SK-N-SH (cell line): ENCODE measurements at regions not wholly inside any gene's neighbourhood (a gene's known extent, or its start where the extent isn't known, plus 50 kb on each side); places are given as distances from the start of the nearest gene placed in this dataset.

Experiments used
- CTCF ChIA-PET: fragments of 300-600, 350-600 bp; formaldehyde crosslinking; extraction: SDS; loops from one replicate; lab custom pipeline; 2021; lab: Yijun Ruan, JAX
- POLR2A ChIA-PET: fragments of 350-600 bp; sonication (Branson Sonifier 250); formaldehyde crosslinking; extraction: SDS; loops from one replicate; lab custom pipeline; 2020; ENCODE audit warnings: antibody characterized with exemption, inconsistent platforms; lab: Yijun Ruan, JAX
- DNase-seq: peaks from one replicate; pipeline ENCODE4 v3.0.0; 2012
- H2AFZ ChIP-seq: fragments of 200-600 bp; sonication (generic); 2 replicates; pipeline ENCODE4 v1.8.1; 2016; ENCODE audit warnings: antibody characterized with exemption, mild to moderate bottlenecking, low read depth
- H3F3A ChIP-seq: fragments of 200-600 bp; sonication (generic); replicated peaks from 2 replicates; pipeline ENCODE3; 2016; ENCODE audit warnings: antibody characterized with exemption, mild to moderate bottlenecking; ENCODE audit not compliant: insufficient read depth
- H3K27ac ChIP-seq, 2 experiments: fragments of 200-500 bp in 1 of 2; fragments of 200-600 bp in 1 of 2; sonication (Bioruptor generic) in 1 of 2; sonication (generic), shearing (Covaris generic) in 1 of 2; 2 replicates each; pipeline versions ENCODE4 v1.5.1 to v1.6.1; 2014 to 2016; ENCODE audit warnings: low read depth in 2 of 2, inconsistent platforms in 1 of 2, low read length in 1 of 2, mild to moderate bottlenecking in 1 of 2, mixed read lengths in 1 of 2
- H3K27me3 ChIP-seq: fragments of 200-600 bp; sonication (generic), shearing (Covaris generic); 2 replicates; pipeline ENCODE4 v1.6.1; 2016; ENCODE audit warnings: mixed run types; ENCODE audit not compliant: insufficient read depth
- H3K36me3 ChIP-seq, 2 experiments: fragments of 200-500 bp in 1 of 2; fragments of 200-600 bp in 1 of 2; sonication (Bioruptor generic) in 1 of 2; sonication (generic) in 1 of 2; replicated peaks in 1 of 2; 2 replicates each; pipeline versions ENCODE3 to v1.5.1; 2014 to 2016; ENCODE audit warnings: low read length in 1 of 2, mild to moderate bottlenecking in 1 of 2; ENCODE audit not compliant: insufficient read depth in 2 of 2, control insufficient read depth in 1 of 2
- H3K4me1 ChIP-seq, 2 experiments: fragments of 200-500 bp in 1 of 2; fragments of 200-600 bp in 1 of 2; sonication (Bioruptor generic) in 1 of 2; sonication (generic), shearing (Covaris generic) in 1 of 2; 2 replicates each; pipeline versions ENCODE4 v1.5.1 to v1.6.1; 2014 to 2016; ENCODE audit warnings: low read depth in 1 of 2, low read length in 1 of 2, mixed run types in 1 of 2; ENCODE audit not compliant: insufficient read depth in 2 of 2, control insufficient read depth in 1 of 2
- H3K4me2 ChIP-seq: fragments of 200-600 bp; sonication (generic), shearing (Covaris generic); 2 replicates; pipeline ENCODE4 v1.6.1; 2017; ENCODE audit warnings: mixed run types
- H3K4me3 ChIP-seq, 2 experiments: fragments of 200-500 bp in 1 of 2; fragments of 200-600 bp in 1 of 2; sonication (Bioruptor generic) in 1 of 2; sonication (generic), shearing (Covaris generic) in 1 of 2; 2 replicates each; pipeline versions ENCODE4 v1.5.1 to v1.8.1; 2014 to 2016; ENCODE audit warnings: low read depth in 2 of 2, inconsistent platforms in 1 of 2, low read length in 1 of 2, mild to moderate bottlenecking in 1 of 2, mixed read lengths in 1 of 2, moderate library complexity in 1 of 2
- H3K79me2 ChIP-seq: fragments of 200-600 bp; sonication (generic); 2 replicates; pipeline ENCODE4 v1.8.1; 2017; ENCODE audit warnings: mild to moderate bottlenecking; ENCODE audit not compliant: insufficient read depth
- H3K9ac ChIP-seq: fragments of 200-600 bp; sonication (generic); 2 replicates; pipeline ENCODE4 v1.6.1; 2017; ENCODE audit warnings: mixed run types
- H3K9me2 ChIP-seq: fragments of 200-600 bp; sonication (generic); 2 replicates; pipeline ENCODE4 v1.6.1; 2017; ENCODE audit warnings: mixed run types
- H3K9me3 ChIP-seq: fragments of 200-600 bp; sonication (generic); 2 replicates; pipeline ENCODE4 v1.6.1; 2017; ENCODE audit warnings: mixed run types, mild to moderate bottlenecking, moderate library complexity
- H4K20me1 ChIP-seq: fragments of 200-600 bp; sonication (generic); 2 replicates; pipeline ENCODE4 v1.6.1; 2017; ENCODE audit warnings: mild to moderate bottlenecking, mixed run types; ENCODE audit not compliant: insufficient read depth
- CHD2 ChIP-seq: fragments of 150-350 bp; IDR thresholded peaks from 2 replicates; pipeline ENCODE4 v1.6.1; 2018; ENCODE audit warnings: low read length; ENCODE audit not compliant: partially characterized antibody
- CTCF ChIP-seq: fragments of 200-600 bp; sonication (generic); IDR thresholded peaks from 2 replicates; pipeline ENCODE4 v1.6.1; 2017; ENCODE audit warnings: antibody characterized with exemption, mild to moderate bottlenecking, moderate library complexity
- ELF1 ChIP-seq: IDR thresholded peaks from 2 replicates; pipeline ENCODE4 v1.4.0; 2012
- EZH2phosphoT487 ChIP-seq: fragments of 200-600 bp; sonication (generic); IDR thresholded peaks from 2 replicates; pipeline ENCODE4 v1.6.1; 2017; ENCODE audit warnings: low read depth, mixed run types, mild to moderate bottlenecking, antibody characterized with exemption, moderate library complexity, borderline replicate concordance
- FOXM1 ChIP-seq: IDR thresholded peaks from 2 replicates; pipeline ENCODE4 v1.4.0; 2012; ENCODE audit warnings: low read depth, mild to moderate bottlenecking
- GABPA ChIP-seq: IDR thresholded peaks from 2 replicates; pipeline ENCODE4 v1.4.0; 2012; ENCODE audit warnings: low read depth, mild to moderate bottlenecking
- GATA2 ChIP-seq: sonication (generic); formaldehyde crosslinking; IDR thresholded peaks from 2 replicates; pipeline ENCODE4 v1.5.0; 2020; ENCODE audit warnings: mild to moderate bottlenecking, missing genetic modification reagents
- MXI1 ChIP-seq: IDR thresholded peaks from 2 replicates; pipeline ENCODE4 v1.6.1; 2012; ENCODE audit warnings: mild to moderate bottlenecking, low read depth, low read length, improper control_type of control experiment
- NRF1 ChIP-seq: IDR thresholded peaks from 2 replicates; pipeline ENCODE4 v1.6.1; 2012; ENCODE audit warnings: low read depth, mild to moderate bottlenecking, low read length
- PBX3 ChIP-seq: IDR thresholded peaks from 2 replicates; pipeline ENCODE4; 2012
- POLR2AphosphoS5 ChIP-seq: IDR thresholded peaks from 2 replicates; pipeline ENCODE4 v1.6.1; 2012; ENCODE audit warnings: low read depth, low read length
- RCOR1 ChIP-seq: fragments of 150-350 bp; IDR thresholded peaks from 2 replicates; pipeline ENCODE4 v1.6.1; 2017; ENCODE audit warnings: antibody characterized with exemption, low read length
- RFX5 ChIP-seq: IDR thresholded peaks from 2 replicates; pipeline ENCODE4 v1.6.1; 2012; ENCODE audit warnings: mild to moderate bottlenecking, improper control_type of control experiment, low read length
- RXRA ChIP-seq: IDR thresholded peaks from 2 replicates; pipeline ENCODE4 v1.4.0; 2012; ENCODE audit warnings: low read depth, mild to moderate bottlenecking, borderline replicate concordance
- SIN3A ChIP-seq: IDR thresholded peaks from 2 replicates; pipeline ENCODE4 v1.6.1; 2012; ENCODE audit warnings: low read depth, mild to moderate bottlenecking, low read length, moderate library complexity, borderline replicate concordance
- SMC3 ChIP-seq: IDR thresholded peaks from 2 replicates; pipeline ENCODE4 v1.6.1; 2012; ENCODE audit warnings: low read depth, low read length, improper control_type of control experiment
- whole genome bisulfite sequencing: methylation state at CpG from one replicate; pipeline ENCODE4 v1.1.6; 2017; ENCODE audit warnings: low lambda C conversion rate; 5-methylcytosine and 5-hydroxymethylcytosine counted together
- TF ChIP-seq, protein P1 (sequence below): fragments of 150-350 bp; IDR thresholded peaks from 2 replicates; pipeline ENCODE4 v1.6.1; 2016; ENCODE audit warnings: mild to moderate bottlenecking, low read depth, low read length
- TF ChIP-seq, protein P2 (sequence below): IDR thresholded peaks from 2 replicates; pipeline ENCODE4 v1.4.0; 2012; ENCODE audit warnings: low read depth, borderline replicate concordance

DNA sequence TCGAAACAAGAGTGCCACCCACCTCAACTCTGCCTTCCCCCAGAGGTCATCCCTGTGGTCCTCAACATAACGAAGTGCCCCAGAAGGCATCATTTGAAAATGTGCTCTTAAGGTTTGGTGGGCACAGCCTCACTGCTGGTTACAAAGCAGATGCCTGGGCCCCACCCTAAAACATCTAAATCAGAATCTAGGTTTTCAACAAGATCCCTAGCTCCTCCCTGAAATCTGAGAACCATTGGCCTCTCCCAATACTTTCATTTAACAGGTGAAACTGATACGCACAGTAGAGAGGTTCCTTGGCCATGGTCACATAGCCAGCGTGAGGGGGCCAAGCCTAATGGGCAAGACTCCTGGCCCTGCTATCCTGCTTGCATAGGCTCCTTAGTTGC lies 376.2 kb upstream of the CLINT1 start:
- H3F3A ChIP-seq = no peaks in the 10 kb centered on the region
- DNase-seq = no peak
- POLR2A ChIA-PET = no interaction called here
- 43% methylated on average over 4 of the region's 4 CpGs for WGBS
- no peaks in the 10 kb centered on the region for H3K79me2 ChIP-seq
- no peaks in the 10 kb centered on the region for H4K20me1 ChIP-seq
- H3K9me3 ChIP-seq = no peaks in the 10 kb centered on the region
- no peak for TF ChIP-seq CTCF
- TF ChIP-seq NRF1 = no peak
- no peak for TF ChIP-seq ELF1
- TF ChIP-seq SMC3 = no peak
- no peak for TF ChIP-seq GABPA
- no peak for TF ChIP-seq CHD2
- no peak for TF ChIP-seq SIN3A
- TF ChIP-seq GATA2 = no peak
- TF ChIP-seq FOXM1 = no peak
- TF ChIP-seq RXRA = no peak
- no peak for TF ChIP-seq MXI1
- TF ChIP-seq RCOR1 = no peak
- no peak for TF ChIP-seq PBX3
- no peak overlapping the region for H3K4me2 ChIP-seq
- no peaks in the 10 kb centered on the region for H3K9me2 ChIP-seq
- no peaks in the 10 kb centered on the region for H3K4me1 ChIP-seq
- no peaks in the 10 kb centered on the region for H3K27me3 ChIP-seq
- H3K4me3 ChIP-seq = no peak overlapping the region
- CTCF ChIA-PET = no interaction called here
- no peak overlapping the region for H2AFZ ChIP-seq
- no peak overlapping the region for H3K9ac ChIP-seq
- no peaks in the 10 kb centered on the region for H3K36me3 ChIP-seq
- H3K27ac ChIP-seq = no peak overlapping the region

DNA sequence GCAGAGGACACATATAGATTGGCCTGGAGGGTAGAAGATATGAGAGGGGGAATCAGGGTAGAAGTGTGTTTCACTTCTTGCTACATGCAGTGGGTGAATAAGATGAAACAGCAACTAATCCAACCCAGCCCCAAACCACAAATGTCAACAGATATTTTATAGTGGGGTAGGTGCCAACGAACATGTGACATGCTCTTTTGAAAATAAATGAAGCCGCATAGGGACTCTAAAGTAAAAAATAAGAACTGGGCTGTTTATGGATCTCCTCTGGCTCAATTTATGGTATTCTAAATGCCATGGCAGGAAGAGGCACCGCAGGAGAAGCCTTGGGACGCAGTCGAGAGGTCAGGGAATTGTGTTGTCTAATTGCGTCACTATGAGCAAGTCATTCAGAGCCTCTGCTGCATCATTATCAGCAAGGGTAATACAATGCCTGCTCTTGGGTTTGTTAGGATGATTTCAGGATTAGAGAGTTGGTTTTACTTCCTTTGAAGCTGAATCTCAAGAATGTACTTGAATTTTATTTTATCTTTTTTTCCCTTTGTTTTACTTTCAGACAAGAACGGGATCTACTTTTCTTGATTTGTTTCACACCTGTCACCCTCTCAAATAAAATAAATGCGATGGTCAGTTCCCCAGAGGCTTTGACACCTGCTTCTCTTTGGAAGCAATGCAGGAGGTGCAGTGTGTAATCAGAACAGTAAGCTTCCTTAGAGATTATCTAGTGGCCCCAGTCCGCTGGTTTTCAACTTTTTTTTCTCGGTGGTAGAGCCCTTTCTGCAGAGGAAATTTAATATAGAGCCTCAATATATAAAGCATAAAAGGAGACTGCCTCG lies 375.6 kb upstream of the CLINT1 start:
- H3K4me2 ChIP-seq = no peak overlapping the region
- no peak for TF ChIP-seq RFX5
- TF ChIP-seq SMC3 = no peak
- TF ChIP-seq RXRA = no peak
- TF ChIP-seq, protein P1, sequence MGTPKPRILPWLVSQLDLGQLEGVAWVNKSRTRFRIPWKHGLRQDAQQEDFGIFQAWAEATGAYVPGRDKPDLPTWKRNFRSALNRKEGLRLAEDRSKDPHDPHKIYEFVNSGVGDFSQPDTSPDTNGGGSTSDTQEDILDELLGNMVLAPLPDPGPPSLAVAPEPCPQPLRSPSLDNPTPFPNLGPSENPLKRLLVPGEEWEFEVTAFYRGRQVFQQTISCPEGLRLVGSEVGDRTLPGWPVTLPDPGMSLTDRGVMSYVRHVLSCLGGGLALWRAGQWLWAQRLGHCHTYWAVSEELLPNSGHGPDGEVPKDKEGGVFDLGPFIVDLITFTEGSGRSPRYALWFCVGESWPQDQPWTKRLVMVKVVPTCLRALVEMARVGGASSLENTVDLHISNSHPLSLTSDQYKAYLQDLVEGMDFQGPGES = no peak
- no peak for TF ChIP-seq CTCF
- TF ChIP-seq, protein P2, sequence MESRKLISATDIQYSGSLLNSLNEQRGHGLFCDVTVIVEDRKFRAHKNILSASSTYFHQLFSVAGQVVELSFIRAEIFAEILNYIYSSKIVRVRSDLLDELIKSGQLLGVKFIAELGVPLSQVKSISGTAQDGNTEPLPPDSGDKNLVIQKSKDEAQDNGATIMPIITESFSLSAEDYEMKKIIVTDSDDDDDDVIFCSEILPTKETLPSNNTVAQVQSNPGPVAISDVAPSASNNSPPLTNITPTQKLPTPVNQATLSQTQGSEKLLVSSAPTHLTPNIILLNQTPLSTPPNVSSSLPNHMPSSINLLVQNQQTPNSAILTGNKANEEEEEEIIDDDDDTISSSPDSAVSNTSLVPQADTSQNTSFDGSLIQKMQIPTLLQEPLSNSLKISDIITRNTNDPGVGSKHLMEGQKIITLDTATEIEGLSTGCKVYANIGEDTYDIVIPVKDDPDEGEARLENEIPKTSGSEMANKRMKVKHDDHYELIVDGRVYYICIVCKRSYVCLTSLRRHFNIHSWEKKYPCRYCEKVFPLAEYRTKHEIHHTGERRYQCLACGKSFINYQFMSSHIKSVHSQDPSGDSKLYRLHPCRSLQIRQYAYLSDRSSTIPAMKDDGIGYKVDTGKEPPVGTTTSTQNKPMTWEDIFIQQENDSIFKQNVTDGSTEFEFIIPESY = no peak
- TF ChIP-seq EZH2phosphoT487 = no peak
- no peak for TF ChIP-seq POLR2AphosphoS5

More for the DNA sequence above, 375.6 kb upstream of the CLINT1 start:
- no peak for DNase-seq
- no peaks in the 10 kb centered on the region for H3K36me3 ChIP-seq
- H4K20me1 ChIP-seq = no peaks in the 10 kb centered on the region
- no peak overlapping the region for H3K4me3 ChIP-seq
- H3K9me3 ChIP-seq = no peaks in the 10 kb centered on the region
- no peak overlapping the region for H3K27ac ChIP-seq
- WGBS = 44% methylated on average over 11 of the region's 11 CpGs
- H3K27me3 ChIP-seq = no peaks in the 10 kb centered on the region
- H3K4me1 ChIP-seq = no peaks in the 10 kb centered on the region
- ChIA-PET POLR2A (no interaction called here), CTCF (no interaction called here)
- no peak overlapping the region for H2AFZ ChIP-seq
- H3K9me2 ChIP-seq = no peaks in the 10 kb centered on the region
- no peaks in the 10 kb centered on the region for H3K79me2 ChIP-seq
- H3F3A ChIP-seq = no peaks in the 10 kb centered on the region
- no peak overlapping the region for H3K9ac ChIP-seq
